Cardiac fibroblast (primary cell): ENCODE measurements at regions not wholly inside any gene's neighbourhood (a gene's known extent, or its start where the extent isn't known, plus 50 kb on each side); places are given as distances from the start of the nearest gene placed in this dataset.

Experiments
- DNase-seq, 2 donors: peaks; one replicate each; pipeline versions ENCODE4 v3.0.0 to v3.0.0-alpha.2; 2010; ENCODE audit warnings: low read depth in 2 of 2
- H3K4me3 ChIP-seq, 2 donors: replicated peaks in 1 of 2; 1 replicate in 1 of 2; 2 replicates in 1 of 2; pipeline ENCODE4 v1.5.1; 2011; ENCODE audit warnings: low read depth in 2 of 2, low read length in 2 of 2, mild to moderate bottlenecking in 2 of 2, moderate library complexity in 1 of 2
- CTCF ChIP-seq: IDR thresholded peaks from one replicate; pipeline ENCODE4 v1.5.1; 2011; ENCODE audit warnings: low read depth, mild to moderate bottlenecking, low read length, inconsistent platforms

- TF ChIP-seq CTCF: no peak
- DNase-seq: no peak
- H3K4me3 ChIP-seq: no peak overlapping the region
These were observed 78.0 kb upstream of the LHFPL2 start for GRCh38 chr5:78726571-78726970.

- DNase-seq: no peak
- no peak overlapping the region for H3K4me3 ChIP-seq
- TF ChIP-seq CTCF: no peak
These were observed 77.4 kb upstream of the LHFPL2 start for GRCh38 chr5:78726003-78726402.

DNA sequence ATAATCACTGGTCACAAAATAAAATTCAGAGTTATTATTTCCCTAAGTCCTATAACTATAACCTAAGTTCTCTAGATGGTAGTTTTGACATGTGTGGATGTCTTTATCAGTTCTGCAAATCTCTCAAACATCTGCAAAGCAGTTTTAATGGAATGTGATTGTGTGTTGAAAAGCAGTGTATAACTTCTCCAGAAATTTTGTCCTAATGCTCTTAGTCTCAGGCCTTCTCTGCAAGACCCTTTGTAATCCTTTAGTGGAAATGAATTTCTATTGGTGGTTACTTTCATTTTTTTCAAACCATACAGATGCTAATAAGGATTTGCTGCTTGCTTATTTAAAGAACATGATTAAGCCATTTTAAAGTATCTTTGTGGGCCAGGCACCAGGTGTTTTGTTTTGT lies 75.5 kb upstream of the LHFPL2 start:
- H3K4me3 ChIP-seq: no peak overlapping the region
- no peak for TF ChIP-seq CTCF
- DNase-seq: no peak

- no peak for TF ChIP-seq CTCF
- no peak for DNase-seq
- H3K4me3 ChIP-seq: no peak overlapping the region
These were observed 72.4 kb upstream of the LHFPL2 start for GRCh38 chr5:78720997-78721396.

DNA sequence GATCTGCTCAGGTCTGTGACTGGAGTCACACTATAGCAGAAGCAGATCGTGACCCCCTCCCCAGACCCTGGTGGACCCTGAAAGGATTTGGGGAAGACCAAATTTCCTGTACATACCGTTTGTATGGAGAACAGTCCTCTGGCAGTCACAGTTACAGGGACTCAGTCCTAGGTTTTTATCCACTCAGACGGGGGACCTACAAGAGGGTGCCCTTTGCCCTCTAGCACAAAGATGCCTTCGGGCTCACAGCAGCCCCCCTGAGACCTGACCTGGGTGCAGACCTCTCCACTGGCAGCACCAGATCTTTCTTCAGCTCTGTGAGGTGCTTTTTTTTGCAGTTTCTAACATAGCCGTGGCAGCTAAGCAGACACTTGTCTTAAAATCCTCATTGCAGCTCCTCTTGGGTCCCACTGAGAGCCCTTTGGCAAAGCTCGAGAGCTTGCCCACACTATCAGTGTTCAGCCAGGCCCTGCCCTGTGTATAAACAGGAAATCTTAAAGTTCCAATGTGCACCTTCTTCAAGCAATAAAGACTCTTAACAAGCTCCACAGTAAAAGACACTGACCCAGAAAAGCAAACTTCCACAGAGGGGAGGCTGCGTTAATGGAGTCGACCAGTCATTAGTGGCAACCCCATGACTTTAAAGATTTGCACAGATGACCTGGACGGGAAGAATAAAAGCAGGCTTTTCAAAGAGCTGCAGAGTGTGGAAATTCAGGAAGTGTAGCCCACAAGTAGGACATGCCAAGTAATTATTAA lies 71.8 kb upstream of the LHFPL2 start:
- DNase-seq: no peak
- no peak overlapping the region for H3K4me3 ChIP-seq
- no peak for TF ChIP-seq CTCF

- no peak for TF ChIP-seq CTCF
- no peak for DNase-seq
- H3K4me3 ChIP-seq: no peak overlapping the region
These were observed 71.1 kb upstream of the LHFPL2 start for GRCh38 chr5:78719504-78720219.
